A204.1 (cell line): ENCODE measurements at regions not wholly inside any gene's neighbourhood (a gene's known extent, or its start where the extent isn't known, plus 50 kb on each side); places are given as distances from the start of the nearest gene placed in this dataset.
"Not testable (repeated sequence)": the region's sequence is repeated elsewhere in the genome, so short reads cannot be mapped to it uniquely, and the experiment has no call there.

Experiments
- FAIRE-seq: peaks from 2 replicates; lab custom pipeline; 2012; peaks lifted over from hg19 to GRCh38; lab: Jason Lieb, UNC

GRCh38 chr15:29648415-29648814 is 173.9 kb downstream of the TJP1 start:
- not testable (repeated sequence) for FAIRE-seq

GRCh38 chr15:29645841-29646240 is 176.4 kb downstream of the TJP1 start:
- no peak for FAIRE-seq

- FAIRE-seq: not testable (repeated sequence)
These were observed 177.9 kb downstream of the TJP1 start for GRCh38 chr15:29644361-29644760.

GRCh38 chr15:29638781-29639180 is 183.5 kb downstream of the TJP1 start:
- no peak for FAIRE-seq

GRCh38 chr15:29638011-29638410 is 184.3 kb downstream of the TJP1 start:
- FAIRE-seq: no peak

GRCh38 chr15:29637555-29637954 is 184.7 kb downstream of the TJP1 start:
- no peak for FAIRE-seq

- no peak for FAIRE-seq
These were observed 185.3 kb downstream of the TJP1 start for GRCh38 chr15:29636921-29637320.

- no peak for FAIRE-seq
These were observed 186.1 kb downstream of the TJP1 start for GRCh38 chr15:29636140-29636539.

- no peak for FAIRE-seq
These were observed 186.7 kb downstream of the TJP1 start for GRCh38 chr15:29635513-29636098.

- no peak for FAIRE-seq
These were observed 188.3 kb downstream of the TJP1 start for GRCh38 chr15:29633971-29634370.

GRCh38 chr15:29632671-29633406 is 189.4 kb downstream of the TJP1 start:
- no peak for FAIRE-seq

GRCh38 chr15:29631076-29632070 is 190.9 kb downstream of the TJP1 start:
- no peak for FAIRE-seq

GRCh38 chr15:29624271-29624670 is 198.0 kb downstream of the TJP1 start:
- no peak for FAIRE-seq

- no peak for FAIRE-seq
These were observed 199.1 kb downstream of the TJP1 start for GRCh38 chr15:29623116-29623639.

- FAIRE-seq: no peak
These were observed 199.6 kb downstream of the TJP1 start for GRCh38 chr15:29622637-29623036.

- FAIRE-seq: no peak
These were observed 200.7 kb downstream of the TJP1 start for GRCh38 chr15:29621616-29622015.

GRCh38 chr15:29618586-29618985 is 203.7 kb downstream of the TJP1 start:
- no peak for FAIRE-seq

GRCh38 chr15:29616512-29616911 is 205.8 kb downstream of the TJP1 start:
- FAIRE-seq: no peak

GRCh38 chr15:29615791-29616190 is 206.5 kb downstream of the TJP1 start:
- FAIRE-seq: no peak

GRCh38 chr15:29613951-29614382 is 208.3 kb downstream of the TJP1 start:
- no peak for FAIRE-seq

- no peak for FAIRE-seq
These were observed 209.6 kb downstream of the TJP1 start for GRCh38 chr15:29612701-29613100.

GRCh38 chr15:29612096-29612495 is 210.2 kb downstream of the TJP1 start:
- no peak for FAIRE-seq

GRCh38 chr15:29611057-29611456 is 211.2 kb downstream of the TJP1 start:
- no peak for FAIRE-seq
